KMS-11 (cell line): ENCODE measurements at regions not wholly inside any gene's neighbourhood (a gene's known extent, or its start where the extent isn't known, plus 50 kb on each side); places are given as distances from the start of the nearest gene placed in this dataset.

Source experiments
- H2AFZ ChIP-seq: fragments of 200-600 bp; sonication (generic); 2 replicates; pipeline ENCODE4 v1.6.1; 2016; ENCODE audit warnings: antibody characterized with exemption, mixed run types, low read depth
- H3K27ac ChIP-seq: fragments of 200-600 bp; sonication (generic); 2 replicates; pipeline ENCODE4 v1.6.1; 2016; ENCODE audit warnings: mild to moderate bottlenecking, mixed run types
- H3K27me3 ChIP-seq: fragments of 200-600 bp; sonication (generic); 2 replicates; pipeline ENCODE4 v1.6.1; 2017; ENCODE audit warnings: mild to moderate bottlenecking, low read depth, mixed run types, moderate library complexity; ENCODE audit not compliant: insufficient read depth
- H3K36me3 ChIP-seq: fragments of 200-600 bp; sonication (generic); 2 replicates; pipeline ENCODE4 v1.6.1; 2017; ENCODE audit warnings: mild to moderate bottlenecking, mixed run types; ENCODE audit not compliant: insufficient read depth
- H3K4me1 ChIP-seq: fragments of 200-600 bp; sonication (generic); 2 replicates; pipeline ENCODE4 v1.6.1; 2016; ENCODE audit warnings: mild to moderate bottlenecking, low read depth, mixed run types; ENCODE audit not compliant: poor library complexity, severe bottlenecking
- H3K4me2 ChIP-seq: fragments of 200-600 bp; sonication (generic); 2 replicates; pipeline ENCODE4 v1.7.0; 2016; ENCODE audit warnings: mild to moderate bottlenecking, mixed run types
- H3K4me3 ChIP-seq: fragments of 200-600 bp; sonication (generic); IDR thresholded peaks from 2 replicates; pipeline ENCODE4 v1.6.1; 2017; ENCODE audit warnings: low read depth, low read length, mixed read lengths; ENCODE audit not compliant: insufficient read depth
- H3K79me2 ChIP-seq: fragments of 200-600 bp; sonication (generic); 2 replicates; pipeline ENCODE4 v1.6.1; 2016; ENCODE audit warnings: low read depth, mixed run types; ENCODE audit not compliant: insufficient read depth
- H3K9ac ChIP-seq: fragments of 200-600 bp; sonication (generic); 2 replicates; pipeline ENCODE4 v1.6.1; 2016; ENCODE audit warnings: mild to moderate bottlenecking, mixed run types
- H4K20me1 ChIP-seq: fragments of 200-600 bp; sonication (generic); 2 replicates; pipeline ENCODE4 v1.6.1; 2016; ENCODE audit warnings: mild to moderate bottlenecking, mixed run types; ENCODE audit not compliant: insufficient read depth
- CTCF ChIP-seq: fragments of 200-600 bp; sonication (generic); conservative IDR thresholded peaks from 2 replicates; pipeline ENCODE4 v1.6.1; 2017; ENCODE audit warnings: low read depth, mild to moderate bottlenecking, antibody characterized with exemption, low read length, moderate library complexity, mixed read lengths

GRCh38 chr10:43857931-43858315 lies 209.2 kb upstream of the ZNF32 start:
- H3K9ac ChIP-seq = no peak overlapping the region
- H3K27me3 ChIP-seq = no peaks in the 10 kb centered on the region
- H3K36me3 ChIP-seq = no peaks in the 10 kb centered on the region
- H3K79me2 ChIP-seq = no peaks in the 10 kb centered on the region
- H3K4me2 ChIP-seq = no peak overlapping the region
- TF ChIP-seq CTCF = no peak
- H4K20me1 ChIP-seq = no peaks in the 10 kb centered on the region
- H3K4me3 ChIP-seq = no peak overlapping the region
- H3K4me1 ChIP-seq = no peaks in the 10 kb centered on the region
- H3K27ac ChIP-seq = no peak overlapping the region
- no peak overlapping the region for H2AFZ ChIP-seq

- Histone ChIP-seq H3K27me3 (no peaks in the 10 kb centered on the region), H3K4me3 (no peak overlapping the region), H4K20me1 (no peaks in the 10 kb centered on the region), H3K79me2 (no peaks in the 10 kb centered on the region), H3K4me1 (no peaks in the 10 kb centered on the region), H3K9ac (no peak overlapping the region), H2AFZ (no peak overlapping the region), H3K4me2 (no peak overlapping the region), H3K27ac (no peak overlapping the region), H3K36me3 (no peaks in the 10 kb centered on the region)
- TF ChIP-seq CTCF = no peak
Observed at GRCh38 chr10:43857206-43857930, 208.7 kb upstream of the ZNF32 start.

- TF ChIP-seq CTCF = no peak
- no peak overlapping the region for H3K9ac ChIP-seq
- H4K20me1 ChIP-seq = no peaks in the 10 kb centered on the region
- no peak overlapping the region for H3K4me3 ChIP-seq
- no peaks in the 10 kb centered on the region for H3K36me3 ChIP-seq
- no peaks in the 10 kb centered on the region for H3K4me1 ChIP-seq
- H3K79me2 ChIP-seq = no peaks in the 10 kb centered on the region
- H3K27me3 ChIP-seq = no peaks in the 10 kb centered on the region
- H2AFZ ChIP-seq = no peak overlapping the region
- no peak overlapping the region for H3K27ac ChIP-seq
- H3K4me2 ChIP-seq = no peak overlapping the region
Observed at GRCh38 chr10:43856299-43856698, 207.6 kb upstream of the ZNF32 start.

GRCh38 chr10:43855667-43856210 lies 207.1 kb upstream of the ZNF32 start:
- no peak overlapping the region for H3K27ac ChIP-seq
- H3K4me1 ChIP-seq = no peaks in the 10 kb centered on the region
- H3K4me2 ChIP-seq = no peak overlapping the region
- no peak overlapping the region for H3K4me3 ChIP-seq
- no peaks in the 10 kb centered on the region for H4K20me1 ChIP-seq
- H3K9ac ChIP-seq = no peak overlapping the region
- no peaks in the 10 kb centered on the region for H3K27me3 ChIP-seq
- no peaks in the 10 kb centered on the region for H3K79me2 ChIP-seq
- H2AFZ ChIP-seq = no peak overlapping the region
- no peaks in the 10 kb centered on the region for H3K36me3 ChIP-seq
- TF ChIP-seq CTCF = no peak
